GM18508 (cell line): ENCODE measurements at regions not wholly inside any gene's neighbourhood (a gene's known extent, or its start where the extent isn't known, plus 50 kb on each side); places are given as distances from the start of the nearest gene placed in this dataset.

Source experiments
- ATAC-seq: cut with Tn5 transposase; IDR thresholded peaks from one replicate; pipeline ENCODE4 v1.9.1; 2021; ENCODE audit warnings: moderate number of reproducible peaks; ENCODE audit not compliant: insufficient read depth, unreplicated experiment

DNA sequence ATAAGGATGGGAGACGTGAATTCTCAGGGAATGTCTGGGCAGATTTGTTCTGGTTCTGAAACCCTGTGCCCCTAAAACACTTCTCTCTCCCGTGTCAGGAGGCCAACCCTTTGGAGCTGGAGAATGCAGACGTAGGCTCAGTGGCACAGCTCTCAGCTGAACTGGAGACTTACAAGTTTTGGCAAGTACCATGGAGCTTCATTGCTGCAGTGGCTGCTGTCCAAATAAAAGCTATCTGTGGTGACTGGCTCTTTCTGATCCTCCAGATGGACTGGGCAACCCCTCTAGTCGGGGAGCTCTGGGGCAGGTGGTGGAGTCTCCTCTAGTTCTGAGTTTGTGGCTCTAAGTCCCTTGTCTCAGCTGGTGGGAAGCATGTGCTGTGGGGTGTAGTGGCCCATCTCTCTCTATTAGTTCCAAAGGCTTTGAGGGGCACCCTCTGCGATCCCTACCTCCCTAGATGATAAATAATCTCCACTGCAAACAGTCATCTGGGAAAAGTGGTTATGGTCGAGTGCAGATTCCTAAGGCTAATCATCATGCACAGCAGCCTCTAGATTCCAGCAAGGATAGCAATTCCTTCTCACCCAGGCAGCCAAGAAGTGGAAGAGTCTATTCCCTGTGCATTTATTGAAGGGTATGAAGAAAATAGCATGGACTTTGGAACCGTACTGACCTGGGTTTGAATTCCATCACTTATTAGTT lies 204.2 kb upstream of the KLF4 start:
- ATAC-seq = no peak

DNA sequence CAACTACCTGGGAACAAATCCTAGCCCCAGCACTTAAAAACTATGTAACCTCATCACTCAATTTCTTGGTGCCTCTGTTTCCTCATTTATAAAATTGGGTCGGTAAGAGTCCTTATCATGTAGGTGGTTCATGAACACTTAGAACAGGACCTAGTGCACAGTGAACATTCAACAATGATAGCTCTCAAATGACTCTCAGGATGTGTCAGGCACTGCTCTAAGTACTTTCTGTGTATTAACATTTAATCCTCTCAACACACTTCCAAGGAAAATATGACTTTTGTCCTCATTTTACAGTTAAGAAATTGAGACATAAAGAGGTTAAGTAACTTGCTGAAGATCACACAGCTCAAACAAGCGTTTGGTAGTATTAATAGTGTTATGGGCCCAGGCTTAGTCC lies 202.1 kb upstream of the KLF4 start:
- ATAC-seq = no peak

DNA sequence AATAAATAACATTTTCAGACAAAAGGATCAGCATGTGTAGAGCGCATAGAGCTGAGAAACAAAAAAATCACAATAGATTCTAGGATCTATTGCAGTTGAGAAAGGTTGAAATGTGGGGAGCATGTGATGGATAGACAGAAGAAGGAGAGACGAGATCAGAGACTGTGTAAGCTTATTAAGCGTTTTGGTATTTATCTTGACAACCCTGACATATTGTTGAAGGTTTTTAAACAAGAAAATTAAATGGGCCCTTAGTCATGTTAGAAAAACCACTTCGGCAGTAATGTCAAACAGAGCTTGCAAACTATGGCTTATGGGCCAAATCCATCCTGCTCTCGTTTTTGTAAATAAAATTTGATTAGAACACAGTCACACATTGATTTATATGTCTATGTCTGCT lies 200.5 kb upstream of the KLF4 start:
- ATAC-seq = no peak

DNA sequence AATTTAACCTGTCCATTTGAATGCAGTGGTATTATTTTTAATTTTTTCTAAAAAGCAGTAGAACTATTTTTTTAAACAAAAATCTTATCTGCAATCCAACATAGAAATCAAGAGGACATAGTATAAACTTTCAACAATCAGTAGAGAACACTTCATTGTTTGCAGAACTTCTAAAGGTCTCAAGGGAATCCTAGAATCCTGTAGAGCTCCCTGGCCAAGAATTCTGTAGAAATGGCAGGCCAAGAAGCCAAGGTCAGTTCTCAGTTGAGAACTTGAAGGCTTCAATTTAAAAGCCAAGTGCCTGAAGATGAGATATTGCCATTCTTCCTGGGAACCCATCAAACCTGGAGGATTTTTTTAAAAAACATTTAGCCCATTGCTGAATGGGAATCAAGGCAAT lies 199.2 kb upstream of the KLF4 start:
- ATAC-seq = no peak

DNA sequence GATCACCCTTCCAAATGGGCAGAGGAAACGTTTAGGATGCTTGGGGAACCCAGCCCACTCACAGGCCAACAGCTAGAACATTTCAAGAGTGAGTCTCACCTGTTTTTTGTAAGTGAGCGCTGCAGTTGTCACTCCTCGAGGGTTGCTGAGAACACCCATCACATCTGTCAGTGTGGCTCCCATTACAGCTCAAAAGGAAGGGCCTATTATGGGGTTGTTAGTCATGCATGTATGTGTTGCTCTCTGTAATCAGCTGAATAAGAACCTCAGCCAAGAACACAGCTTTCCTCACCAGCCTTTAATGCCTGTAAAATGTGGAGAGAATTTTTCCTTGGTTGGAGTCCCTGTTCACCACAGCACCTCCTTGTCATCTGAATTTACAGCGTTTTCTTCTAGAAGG lies 196.3 kb upstream of the KLF4 start:
- no peak for ATAC-seq

DNA sequence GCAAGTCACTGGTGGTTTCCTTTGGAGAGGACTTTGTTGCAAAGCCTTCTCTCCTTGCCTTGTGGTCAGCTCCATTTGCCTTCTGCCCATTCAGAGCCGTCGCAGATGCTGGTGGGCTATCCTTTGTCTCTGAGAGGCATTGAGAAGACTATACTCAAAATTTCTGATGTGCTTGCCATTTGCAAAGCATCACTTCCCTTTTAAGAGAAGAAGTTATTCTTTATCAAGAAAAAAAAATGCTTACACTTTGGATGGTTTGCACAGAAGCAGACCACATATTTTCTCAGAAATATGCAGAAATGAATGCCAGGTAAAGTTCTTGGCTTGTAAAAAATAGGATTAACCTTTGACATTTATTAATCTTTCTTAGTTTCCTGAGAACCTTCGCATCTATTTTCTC lies 195.8 kb upstream of the KLF4 start:
- ATAC-seq = no peak

DNA sequence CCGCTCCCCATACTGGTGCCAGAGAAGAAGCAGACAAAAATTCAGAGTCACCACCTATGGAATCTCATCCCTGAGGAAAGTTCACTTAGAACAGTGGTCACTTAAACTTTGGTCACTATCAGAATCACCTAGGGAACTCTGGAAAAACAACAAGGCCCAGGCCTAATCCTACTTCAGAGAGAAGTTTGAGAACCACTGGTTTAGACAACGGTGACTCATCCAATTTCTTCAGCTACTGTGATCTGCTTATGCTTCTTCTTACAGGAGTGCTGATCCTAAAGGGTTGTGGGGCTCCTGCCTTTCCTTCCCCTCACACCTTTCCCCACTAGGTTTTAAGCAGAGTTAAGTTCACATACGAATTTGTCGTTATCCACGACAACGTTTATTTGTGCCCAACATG lies 194.7 kb upstream of the KLF4 start:
- ATAC-seq = no peak

DNA sequence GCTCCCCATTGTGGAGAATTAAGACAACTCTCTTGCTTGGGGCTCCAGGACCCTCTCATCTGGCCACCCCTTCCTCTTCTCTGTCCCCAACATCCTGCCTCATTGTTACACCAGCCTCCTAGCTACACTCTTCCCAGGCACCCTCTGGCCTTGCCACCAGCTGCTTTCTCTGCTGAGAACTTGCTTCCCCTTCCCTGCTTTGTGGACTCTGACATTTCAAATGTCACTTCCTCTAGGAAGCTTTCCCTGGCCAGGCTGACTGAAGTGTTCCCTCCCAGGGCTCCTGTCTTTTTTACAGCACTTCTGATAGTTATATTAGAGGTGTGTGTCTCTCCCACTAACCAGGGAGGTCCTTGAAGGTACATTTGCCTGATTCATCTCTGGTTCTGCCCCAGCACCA lies 194.0 kb upstream of the KLF4 start:
- no peak for ATAC-seq

DNA sequence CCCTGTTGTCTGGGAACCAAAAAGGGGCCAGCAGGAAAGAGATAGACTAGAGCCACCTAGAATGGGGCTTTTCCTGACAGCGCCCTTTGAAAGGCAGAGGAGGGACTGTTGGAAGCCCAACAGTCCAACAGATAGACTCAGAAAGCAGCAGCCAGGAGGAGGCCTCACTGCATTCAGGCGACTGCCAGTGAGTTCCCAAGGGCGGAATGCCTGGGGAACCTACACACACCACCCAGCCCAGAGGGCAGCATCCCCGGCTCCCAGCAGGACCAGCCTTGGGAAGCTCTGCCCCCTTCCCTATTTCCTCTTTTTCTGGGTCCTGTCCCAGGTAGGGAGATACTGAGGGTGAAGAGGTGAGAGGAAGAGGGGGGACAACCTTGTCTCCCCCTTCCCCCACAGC lies 192.4 kb upstream of the KLF4 start:
- no peak for ATAC-seq

DNA sequence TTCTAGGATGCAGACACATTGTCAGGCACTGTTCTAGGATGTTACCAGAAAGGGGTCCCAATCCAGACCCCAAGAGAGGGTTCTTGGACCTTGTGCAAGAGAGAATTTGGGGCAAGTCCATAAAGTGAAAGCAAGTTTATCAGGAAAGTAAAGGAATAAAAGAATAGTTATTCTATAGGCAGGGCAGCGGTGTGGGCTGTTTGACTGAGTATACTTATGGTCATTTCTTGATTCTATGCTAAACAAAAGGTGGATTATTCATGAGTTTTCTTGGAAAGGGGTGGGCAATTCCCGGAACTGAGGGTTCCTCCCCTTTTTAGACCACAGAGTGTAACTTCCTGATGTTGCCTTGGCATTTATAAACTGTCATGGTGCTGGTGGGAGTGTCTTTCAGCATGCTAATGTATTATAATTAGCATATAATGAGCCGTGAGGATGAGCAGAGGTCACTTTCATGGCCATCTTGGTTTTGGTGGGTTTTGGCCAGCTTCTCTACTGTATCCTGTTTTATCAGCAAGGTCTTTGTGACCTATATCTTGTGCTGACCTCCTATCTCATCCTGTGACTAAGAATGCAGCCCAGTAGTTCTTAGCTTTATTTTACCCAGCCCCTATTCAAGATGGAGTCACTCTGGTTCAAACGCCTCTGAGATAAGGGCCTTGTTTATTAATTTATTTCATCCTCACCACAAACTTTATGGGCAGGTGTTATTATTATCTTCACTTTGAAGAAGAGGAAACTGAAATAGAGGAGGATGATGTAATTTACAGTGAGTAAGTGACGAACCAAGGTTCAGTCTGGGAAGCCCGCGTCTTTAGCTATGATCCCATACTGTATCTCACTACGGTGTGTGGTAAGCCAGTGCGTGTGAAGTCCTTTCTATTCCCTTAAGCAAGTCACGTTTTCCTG lies 186.0 kb upstream of the KLF4 start:
- ATAC-seq = no peak

DNA sequence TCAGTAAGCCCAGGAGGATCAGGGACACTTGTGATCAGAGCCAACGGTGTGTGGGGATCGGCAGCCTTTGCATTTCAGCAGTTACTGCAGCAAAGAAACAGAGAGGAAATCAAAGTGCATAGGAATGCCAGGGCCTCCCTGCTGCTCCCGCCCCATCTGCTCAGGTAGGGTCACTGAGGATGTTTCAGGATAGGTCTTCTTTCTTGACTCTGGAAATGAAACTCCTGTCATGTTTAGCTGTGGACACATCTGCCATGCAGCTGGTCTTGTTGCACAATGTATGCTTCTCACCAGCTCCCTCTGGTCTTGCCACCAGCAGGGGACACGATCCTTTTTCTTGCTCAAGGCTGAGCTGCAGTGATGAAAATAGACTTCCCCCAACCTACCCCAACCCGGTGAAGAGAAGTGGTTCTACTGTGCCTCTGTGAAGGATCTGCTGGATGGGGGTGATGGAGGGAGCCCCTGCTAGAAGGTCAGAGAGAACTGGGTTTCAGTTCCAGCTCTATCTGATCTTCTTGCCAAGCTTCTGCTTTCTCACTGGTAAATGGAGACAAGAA lies 185.2 kb upstream of the KLF4 start:
- ATAC-seq = no peak

DNA sequence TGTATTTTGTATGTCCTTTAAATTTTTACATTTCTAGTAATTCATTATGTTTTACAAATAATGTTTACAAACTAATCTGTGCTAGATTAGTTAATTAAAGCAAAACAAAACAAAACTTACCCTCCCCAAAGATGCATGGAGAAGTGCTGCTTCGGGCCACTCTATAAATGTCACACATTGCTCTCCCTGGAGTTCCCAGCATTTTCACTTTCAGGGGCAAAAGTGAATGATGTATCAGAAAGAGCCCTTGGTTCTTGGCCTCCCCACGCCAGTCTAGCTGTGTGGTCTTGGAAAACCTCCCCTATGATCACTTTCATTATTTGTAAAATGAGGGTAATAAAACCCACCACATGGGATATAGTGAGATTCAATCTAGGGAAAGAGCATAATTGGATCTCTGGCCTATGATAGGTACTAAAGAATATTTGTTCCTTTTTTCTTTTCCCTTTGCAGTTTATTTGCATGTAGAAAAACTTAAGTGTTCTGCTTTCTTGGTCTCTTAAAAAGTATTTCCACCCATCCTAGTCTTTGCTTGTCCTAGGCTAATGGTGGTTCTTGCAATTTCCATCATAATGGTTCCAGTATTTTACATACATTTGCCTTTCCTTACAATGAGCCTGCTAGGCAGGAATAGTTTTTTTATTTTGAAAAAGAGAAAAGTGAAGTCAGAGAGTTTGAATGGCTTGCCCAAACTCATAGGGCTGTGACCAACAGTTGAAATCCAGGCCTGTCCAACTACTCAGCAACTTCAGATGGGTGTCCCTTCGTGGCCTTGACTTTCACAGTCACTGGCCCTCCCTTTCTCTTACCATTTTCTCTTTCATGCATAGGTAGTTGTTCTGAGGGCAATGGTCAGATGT lies 184.5 kb upstream of the KLF4 start:
- no peak for ATAC-seq

DNA sequence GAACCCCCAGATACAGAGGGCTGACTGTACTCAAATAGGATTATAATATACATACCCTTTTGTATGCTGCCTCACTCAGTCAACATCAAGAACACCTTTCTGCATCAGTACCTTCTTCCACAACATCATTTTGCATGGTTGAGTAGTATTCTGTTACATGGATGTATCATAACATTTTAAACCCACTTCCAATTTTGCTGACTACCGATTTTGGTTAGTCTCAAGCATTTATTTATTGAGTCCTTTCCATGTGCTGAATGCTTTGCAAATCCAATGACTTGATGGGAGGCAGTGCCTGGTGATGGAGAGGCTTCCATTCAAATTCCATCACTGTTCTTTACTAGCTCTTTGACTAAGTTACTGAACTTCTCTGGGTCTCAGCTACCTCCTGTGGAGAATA lies 182.0 kb upstream of the KLF4 start:
- ATAC-seq = no peak

DNA sequence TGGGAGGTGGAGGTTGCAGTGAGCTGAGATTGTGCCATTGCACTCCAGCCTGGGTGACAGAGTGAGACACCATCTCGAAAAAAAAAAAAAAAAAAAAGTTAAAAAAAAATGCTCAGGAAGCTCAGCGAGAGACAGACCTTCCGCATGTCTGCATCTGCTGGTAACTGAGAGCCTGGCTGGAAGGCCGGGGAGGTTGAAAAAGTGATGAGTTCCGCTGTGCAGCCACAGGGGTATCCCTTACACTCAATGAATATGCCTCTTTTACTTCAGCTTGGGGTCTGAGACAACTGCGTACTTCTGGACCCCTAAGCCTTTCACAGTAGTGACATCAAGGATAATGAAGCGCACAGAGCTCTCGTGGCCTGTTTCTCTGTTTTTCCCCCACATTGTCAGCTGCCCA lies 179.9 kb upstream of the KLF4 start:
- ATAC-seq = no peak

DNA sequence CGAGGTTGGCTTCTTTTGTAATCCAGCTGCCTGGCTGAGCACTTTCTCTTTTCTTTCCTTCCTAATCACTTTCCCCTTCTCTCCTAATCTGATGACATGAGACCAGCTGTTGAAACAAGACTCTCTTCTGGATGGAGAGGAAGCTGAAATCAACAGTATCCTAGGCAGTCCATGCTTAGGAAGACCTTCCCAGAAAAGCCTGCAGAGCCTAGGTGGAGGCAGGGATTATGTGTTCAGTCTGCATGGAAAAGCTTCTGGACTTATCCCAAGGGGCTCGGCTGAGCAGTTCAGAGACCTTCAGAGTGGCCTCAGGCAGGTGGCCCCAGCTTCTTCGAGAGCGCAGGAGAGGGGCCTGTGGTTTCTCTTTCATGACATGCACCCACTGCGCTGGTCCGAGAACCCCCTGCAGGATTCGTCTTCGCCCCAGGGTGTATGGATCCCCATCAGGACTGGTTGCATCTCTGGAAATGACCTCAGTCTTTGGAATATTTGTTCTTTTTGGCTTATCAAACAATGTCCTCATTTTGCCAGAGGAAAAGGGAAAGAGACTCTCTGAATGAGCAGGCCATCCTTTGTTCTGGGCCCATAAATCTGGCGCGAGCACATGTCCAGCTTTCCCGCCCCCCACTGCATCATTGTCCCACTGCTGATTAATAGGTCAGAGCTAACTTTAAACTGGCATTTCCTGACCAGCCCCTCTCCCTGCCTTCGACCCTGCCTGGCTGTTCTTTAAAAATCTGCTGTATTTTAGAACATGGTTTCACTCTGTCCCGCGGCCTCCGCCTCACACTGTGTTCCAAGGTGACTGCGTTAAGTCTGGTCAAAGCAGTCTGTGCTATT lies 177.9 kb upstream of the KLF4 start:
- ATAC-seq = no peak

DNA sequence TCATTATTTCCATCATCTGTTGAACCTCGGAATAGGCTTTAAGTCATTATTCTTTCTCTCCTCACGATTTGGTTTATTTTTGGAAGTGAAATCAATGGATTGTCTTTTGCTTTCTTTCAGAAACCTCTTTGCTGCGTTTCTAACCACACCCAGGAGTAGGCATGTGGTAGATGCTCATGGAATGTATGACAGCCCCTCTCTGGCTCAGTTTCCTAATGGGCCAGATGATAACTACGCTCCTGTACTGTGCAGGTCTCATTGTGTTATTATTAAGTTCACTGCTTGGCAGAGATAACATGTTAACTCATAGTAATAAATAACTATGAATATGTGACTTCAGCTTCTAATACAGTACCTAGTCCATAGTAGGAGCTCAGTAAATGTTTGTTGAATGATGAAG lies 175.5 kb upstream of the KLF4 start:
- ATAC-seq = no peak

DNA sequence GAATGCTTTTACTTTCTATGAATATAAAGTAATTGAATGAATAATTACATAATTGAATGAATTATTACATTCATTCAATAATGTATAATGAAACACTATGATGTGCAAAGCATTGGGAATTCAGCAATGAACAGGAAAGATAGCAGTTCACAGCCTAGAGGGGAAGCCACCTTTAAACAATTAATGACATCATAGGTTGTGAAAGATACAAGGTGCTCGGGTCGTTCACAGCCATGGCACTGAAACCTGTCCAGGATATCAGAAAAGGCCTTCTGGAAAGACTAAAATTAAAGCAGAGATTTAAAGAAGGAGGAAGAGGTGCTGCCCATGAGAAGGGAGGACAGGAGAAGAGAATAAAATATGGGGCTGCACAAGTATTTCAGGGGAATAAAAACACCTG lies 171.4 kb upstream of the KLF4 start:
- no peak for ATAC-seq

DNA sequence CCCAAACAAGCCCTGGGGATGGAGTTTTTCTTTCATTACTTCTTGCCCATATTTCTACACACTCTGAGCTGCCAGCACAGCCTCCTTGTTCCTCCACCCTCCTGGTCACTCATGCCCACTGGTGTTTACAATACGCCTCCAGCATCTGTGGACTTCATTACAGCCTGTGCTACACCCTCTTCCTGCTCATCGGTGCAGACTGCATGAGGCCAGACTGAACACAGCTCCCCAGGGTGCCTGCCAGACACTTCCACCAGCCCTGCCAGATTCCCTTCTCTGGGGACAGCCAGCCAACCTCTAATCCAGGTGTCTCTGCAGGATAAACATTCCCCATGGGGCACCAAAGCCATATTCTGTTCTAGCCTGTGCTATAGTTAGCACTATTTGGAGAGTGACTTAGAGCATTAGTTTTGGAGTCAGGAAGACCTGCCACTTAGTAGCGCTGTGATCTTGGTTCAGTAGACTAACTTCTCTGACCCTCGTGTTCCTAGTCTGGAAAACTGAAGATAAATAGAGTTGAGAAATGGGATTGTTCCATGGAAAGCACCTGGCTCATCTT lies 163.8 kb upstream of the KLF4 start:
- no peak for ATAC-seq

DNA sequence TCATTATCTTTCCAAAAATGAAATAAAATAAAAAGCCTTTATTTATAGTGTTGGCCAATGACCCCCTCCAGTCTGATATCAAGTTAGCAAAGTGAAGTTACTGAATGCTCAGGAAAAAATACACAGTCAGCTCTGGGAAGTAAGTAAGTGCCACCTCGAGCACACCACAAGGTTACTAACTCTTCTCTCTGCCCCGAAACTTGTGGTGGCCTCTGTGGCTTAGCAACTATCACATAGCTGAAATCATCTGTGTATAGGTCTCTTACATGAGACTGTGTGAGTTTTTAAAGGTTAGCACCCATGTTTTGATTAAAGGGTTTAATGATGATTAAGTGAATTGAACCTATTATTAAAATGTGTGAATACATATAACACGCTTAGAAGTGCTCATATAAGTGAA lies 161.4 kb upstream of the KLF4 start:
- ATAC-seq = no peak

DNA sequence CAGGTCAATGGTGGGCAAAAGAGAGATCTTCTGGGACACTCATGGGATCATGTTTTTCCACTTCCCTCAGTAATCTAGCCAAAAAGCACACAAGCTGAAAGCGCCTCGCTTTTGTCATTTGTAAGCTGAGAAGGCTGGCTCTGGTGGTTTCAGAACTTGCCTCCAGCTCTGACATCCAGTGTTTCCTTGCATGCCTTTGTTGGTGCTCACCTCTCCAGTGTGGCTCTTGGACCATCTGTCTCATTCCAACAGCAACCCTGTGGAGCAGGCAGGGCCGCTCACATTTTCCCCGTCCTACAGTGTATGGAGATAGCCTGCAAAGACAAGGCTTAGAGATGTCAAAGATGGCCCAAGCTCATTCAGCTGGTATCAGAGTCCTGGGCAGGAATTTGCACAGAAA lies 160.8 kb upstream of the KLF4 start:
- no peak for ATAC-seq
